ENCODE measurements at regions not wholly inside any gene's neighbourhood (a gene's known extent, or its start where the extent isn't known, plus 50 kb on each side); places are given as distances from the start of the nearest gene placed in this dataset.
"Not testable (repeated sequence)": the region's sequence is repeated elsewhere in the genome, so short reads cannot be mapped to it uniquely, and the experiment has no call there.

- TF ChIP-seq CTCF (conservative IDR thresholded peaks at IDR 0.05); ZFX (IDR thresholded peaks at IDR 0.05): not testable (repeated sequence)
Measured at GRCh38 chr12:11998307-11998943, 72.3 kb upstream of the BCL2L14 start.
